Activated T-cell treated with anti-CD3 and anti-CD28 coated beads for 48 hours (primary cell): ENCODE measurements at regions not wholly inside any gene's neighbourhood (a gene's known extent, or its start where the extent isn't known, plus 50 kb on each side); places are given as distances from the start of the nearest gene placed in this dataset.

Experiments
- DNase-seq: peaks from one replicate; pipeline ENCODE4 v3.0.0-alpha.2; 2020; ENCODE audit warnings: low read depth

DNA sequence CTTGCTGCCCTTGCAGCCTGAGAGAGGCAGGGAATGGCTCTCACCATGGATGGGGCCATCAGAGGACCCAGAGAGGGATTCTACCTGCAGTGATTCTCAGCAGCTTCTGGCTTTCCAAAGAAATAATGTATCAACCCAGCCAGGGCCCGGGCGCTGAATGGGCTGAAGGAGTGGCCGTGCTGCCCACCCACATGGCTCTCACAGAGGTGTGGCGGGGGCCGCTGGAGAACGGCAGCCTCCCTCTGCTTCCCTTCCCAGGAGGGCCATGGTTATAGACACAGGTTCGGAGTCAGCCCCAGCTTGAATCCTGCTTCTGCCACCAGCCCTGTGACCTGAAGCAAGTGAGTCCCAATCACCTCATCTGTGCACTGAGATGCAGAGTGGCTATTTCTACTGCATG lies 82.7 kb downstream of the THAP12 start:
- no peak for DNase-seq

DNA sequence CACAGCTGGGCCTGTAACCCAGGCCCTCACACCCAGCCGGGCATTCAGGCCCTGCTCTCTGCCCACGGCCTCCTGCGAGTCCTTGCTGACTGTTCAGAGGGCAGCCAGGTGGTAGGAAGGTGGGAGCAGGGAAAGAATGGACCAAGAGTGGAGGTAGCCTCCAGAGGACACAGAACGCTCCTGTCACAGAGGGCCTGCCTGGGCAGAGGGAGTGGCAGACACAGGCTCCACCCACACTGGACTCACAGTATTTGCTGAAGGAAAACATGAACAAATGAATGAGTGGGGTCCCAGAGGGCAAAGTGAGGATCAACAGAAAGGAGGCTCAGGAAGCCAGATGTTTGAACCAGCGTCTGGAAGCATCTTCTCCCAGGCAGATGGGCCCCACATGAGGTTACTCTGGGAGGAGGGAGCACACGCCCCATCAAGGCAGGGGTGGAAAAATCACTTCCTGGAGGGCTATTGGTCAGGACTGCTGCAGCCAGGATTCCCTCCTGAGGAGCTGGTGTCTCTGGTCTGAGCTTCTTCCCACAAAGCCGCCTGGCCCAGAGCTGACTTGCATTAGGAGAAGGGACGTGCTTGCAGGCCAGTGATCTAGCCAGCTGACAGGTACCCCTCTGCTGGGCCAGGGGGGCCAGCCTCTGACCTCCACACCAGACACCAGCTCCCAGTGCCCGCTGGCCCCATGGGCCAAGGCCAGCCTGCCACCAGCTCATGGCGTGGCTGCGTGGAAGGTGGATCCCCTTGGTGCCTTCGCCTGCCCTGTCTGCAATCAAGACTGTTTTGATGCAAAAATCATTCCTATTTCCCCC lies 84.0 kb downstream of the THAP12 start:
- no peak for DNase-seq

DNA sequence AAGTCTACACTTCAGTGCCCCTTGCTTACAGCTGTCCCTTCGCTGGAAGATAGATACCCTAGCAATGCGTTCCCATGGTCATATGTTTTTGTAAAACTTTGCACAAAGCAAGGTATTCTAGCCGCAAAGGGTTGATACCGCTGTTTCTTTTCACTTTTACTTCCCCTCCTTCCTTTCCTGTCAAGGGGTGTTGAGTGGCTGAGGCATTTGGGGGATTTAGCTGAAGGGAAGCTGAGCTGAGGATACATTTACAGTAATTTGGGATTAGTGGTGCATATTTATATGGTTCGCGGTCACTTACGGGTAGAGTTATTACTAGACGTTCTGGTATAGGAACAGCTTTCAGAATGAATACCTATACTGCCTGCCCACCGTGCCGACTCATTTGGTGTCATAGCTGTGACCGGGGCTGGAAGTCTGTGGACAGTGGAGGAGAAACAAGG lies 86.9 kb upstream of the WNT11 start:
- peak; percentile 34 for DNase-seq

DNA sequence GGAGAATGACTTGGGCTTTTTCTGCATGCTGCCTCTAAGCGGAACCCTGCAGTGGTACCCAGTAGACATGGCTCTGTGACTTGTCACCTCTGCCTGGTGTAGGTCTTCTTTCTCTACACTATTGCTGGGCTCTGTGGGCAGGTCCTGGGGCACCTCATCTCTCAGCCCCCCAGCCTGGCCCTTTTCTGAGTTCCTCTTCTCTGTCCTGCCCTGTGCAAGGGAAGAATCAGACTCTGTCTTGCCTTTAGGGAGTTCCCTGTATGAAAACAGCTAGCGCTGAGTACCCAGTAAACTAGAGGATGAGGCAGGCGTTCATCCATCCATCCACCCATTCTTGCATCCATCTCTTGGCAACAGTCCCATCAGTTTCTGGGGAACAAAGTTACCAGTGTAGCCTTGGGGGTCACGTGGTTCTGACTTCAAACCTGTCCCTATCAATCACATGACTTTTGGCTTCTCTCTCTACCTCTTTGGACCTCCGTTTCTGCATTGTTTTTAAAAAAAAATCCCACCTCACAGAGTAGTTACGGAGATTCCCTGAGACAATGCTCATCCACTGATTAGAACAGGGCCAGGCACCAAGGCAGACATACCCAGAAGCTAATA lies 86.4 kb upstream of the WNT11 start:
- DNase-seq = no peak

DNA sequence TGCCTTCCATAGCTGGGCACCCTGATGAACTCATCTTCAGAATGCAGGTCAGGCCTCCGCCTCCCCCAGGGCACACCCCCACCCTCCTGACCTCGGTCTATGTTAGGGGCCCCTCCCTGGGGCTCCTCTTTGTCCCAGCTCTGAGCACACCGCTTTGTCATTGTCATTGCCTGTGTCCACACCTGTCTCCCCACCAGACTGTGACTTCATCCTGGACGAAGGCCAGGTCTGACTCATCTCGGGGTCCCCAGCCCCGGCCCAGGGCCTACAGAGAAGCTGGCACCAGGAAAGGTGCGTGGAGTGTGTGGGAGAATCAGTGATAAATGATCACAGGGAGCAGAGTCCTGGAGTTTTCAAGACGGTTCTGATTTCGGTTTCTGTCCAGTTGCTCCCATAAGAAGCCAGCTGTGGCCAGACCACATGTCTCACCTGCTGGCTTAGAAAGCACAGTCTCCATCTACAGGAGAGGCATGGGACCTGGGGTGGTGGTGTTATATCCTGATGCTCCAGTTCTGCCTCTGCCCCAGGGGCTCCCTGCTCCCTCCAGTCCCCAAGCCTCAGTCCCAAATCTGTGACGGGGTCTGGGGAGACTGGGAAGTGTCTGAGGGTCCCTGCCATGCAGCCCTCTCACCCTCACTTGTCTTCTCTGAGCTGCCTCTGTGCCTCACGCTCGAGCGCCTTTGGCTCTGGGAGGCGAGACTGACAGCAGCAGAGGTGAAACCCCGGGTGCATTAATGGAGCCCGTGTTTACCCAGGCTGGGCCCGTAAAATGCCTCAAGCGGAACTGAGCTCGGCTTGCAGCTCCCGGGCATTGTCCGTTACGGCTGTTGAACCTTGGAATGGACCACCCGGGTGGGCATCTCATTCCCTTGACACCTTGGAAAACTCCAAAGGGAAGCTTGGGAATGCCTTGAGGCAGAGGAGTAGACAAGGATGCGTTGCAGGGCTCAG lies 85.5 kb upstream of the WNT11 start:
- no peak for DNase-seq

DNA sequence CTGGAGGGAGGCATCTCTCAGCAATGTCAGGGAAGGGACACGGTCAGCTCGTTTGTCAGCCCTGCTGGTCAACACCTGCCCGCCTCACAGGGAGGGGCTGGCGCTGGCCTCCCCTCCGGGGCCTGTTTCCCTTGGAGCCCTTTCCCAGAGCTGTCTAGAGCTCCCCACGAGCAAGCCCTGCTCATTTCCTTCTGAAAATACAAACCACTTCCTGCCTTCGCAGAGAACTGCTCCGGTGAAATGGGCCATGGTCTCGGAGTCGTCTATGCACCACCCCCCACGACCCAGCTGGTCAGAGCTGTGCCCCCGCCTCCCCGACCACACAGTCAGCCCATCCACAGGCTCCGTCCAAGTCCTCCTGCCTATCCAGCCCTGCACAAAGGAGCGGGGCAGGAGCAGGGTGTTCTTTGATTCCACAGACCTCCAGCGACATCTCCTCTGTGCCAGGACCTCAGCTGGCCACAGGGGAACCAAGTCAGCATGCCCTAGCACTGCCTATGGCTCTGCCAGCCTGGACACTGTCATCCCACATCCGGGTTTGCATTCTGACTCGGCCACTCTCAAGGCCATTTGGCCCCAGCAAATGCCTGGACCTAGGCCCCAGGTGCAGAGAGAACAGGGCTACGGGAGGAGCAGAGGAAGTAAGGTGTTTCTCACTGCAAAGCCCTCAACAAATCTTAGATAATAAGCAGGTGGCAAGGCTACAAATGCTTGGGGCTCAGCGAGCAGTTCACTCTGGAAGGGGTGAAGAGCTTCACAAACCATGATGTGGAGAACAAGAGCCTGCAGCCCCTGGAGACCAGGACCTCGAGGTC lies 82.1 kb upstream of the WNT11 start:
- DNase-seq = no peak

DNA sequence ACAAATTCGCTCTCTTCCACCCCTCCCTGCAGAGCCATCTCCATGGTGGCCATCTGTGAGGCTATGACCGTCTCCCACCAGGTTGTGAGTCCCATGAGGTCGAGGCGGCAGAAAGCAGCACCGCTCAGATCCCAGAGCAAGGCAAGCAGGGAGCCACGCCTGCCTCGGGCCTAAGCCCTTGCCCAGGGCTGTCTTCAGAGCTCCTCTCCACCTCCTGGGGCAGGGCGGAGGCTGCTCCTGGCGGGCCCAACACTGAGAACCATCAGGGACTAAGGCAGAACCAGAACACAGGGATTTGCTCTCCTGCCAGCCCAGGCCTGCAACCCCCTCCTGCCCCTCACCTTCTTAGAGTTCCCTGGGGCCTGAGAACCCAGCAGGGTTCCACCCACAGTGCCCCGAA lies 80.9 kb upstream of the WNT11 start:
- DNase-seq = no peak

DNA sequence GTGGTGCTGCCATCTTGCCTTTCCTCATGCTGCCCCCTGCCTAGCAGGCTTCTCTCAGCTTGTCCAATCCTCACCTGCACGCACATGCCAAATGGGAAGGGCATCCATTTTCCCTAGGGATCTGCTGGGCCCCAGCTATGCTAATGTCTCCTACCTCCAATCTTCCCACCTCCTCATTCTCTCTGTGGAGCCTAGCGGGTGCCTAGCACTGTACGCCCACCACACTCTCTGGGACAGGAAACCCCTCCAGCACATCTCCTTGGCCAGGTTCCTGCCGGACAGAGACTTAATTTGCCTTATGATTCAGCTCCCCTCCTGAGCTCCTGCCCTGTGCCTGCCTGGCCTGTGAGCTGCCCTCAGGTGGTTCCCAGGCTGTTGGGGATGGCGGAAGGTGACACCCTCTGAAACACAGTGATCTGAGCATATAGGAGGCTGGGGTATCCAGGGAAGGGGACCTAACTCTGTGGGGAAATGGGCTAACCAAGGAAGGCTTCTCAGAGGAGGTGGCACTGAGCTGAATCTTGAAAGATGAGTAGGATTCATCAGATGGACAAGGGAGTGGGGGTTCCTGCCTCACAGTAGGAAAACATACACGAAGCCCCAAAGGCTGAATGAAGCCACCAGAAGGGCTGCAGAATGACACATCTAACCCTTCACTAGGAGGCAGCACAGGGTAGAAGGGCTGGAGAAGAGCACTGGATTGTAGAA lies 79.2 kb upstream of the WNT11 start:
- DNase-seq = no peak

DNA sequence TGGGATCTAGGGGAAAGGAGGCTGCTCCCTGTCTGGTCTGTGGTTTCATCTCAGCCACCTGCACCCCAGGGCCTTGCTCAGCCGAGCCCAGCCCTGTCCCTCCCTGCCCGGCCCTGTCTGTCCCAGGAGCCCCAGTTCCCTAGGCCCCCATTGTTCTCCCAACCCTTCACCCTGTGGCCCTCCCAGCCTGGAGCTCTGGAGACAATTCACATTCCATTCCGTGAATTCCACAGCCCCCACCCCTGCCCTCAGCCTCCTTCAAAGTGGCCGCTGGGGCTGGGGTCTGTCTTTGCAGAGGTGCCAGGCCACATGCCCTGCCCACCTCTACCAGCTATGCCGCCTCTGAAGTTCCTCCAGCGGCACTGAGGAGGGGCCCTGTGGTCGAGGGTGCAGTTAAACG lies 77.9 kb upstream of the WNT11 start:
- no peak for DNase-seq

DNA sequence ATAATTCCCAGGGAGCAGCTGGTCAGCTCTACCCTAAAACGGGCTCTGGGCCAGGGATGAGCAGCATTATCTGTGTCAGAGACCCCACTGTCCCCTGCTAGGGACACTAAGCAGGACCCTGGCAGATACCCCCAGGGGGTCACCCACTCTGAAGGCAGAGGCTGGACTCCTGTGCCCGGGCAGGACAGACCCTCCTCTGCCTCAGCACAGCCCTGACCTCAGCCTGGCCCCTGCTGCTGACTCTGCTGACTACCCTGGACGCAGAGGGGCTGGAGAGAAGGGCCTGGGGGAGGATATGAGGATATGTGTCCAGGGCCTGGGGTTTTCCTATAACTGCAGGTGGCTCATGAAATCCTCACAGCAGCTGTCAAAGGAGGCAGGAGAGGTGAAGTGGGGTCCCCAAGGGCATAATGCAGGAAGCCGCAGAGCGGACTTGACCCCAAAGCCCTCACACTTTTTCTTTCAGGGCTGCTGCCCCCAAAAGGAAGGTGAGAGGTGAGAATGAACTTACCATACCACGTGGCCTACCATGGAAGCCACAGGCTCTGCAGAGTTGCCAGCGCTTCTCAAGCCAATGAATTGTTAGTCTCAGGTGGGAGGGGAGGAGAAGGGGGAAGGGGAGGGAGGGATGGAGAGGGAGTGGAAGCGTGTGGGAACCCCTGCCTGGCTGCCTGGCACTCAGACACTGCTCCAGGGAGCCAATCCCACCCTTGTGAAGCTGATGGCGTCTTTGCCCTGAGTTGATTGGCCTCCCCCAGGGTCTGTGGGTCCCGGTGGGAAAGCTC lies 76.7 kb upstream of the WNT11 start:
- no peak for DNase-seq

DNA sequence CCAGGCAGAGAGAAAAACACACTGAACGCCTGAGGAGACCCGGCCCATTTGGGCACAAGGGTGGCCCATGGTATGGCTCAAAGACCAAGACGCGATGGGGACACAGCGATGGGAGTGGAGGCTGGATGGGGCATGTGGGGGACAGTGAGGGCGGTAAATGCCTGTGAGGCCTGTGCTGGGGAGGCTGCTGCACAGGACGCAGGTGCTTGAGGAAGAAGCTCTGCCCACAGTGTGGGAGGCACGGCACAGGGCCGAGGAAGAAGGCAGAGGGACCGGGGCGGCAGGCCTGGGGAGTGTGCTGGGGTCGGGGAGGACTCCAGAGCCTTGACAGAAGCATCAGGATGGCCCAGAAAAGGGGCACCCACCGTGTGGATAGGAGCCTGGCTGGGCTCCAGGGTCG lies 75.9 kb upstream of the WNT11 start:
- no peak for DNase-seq

DNA sequence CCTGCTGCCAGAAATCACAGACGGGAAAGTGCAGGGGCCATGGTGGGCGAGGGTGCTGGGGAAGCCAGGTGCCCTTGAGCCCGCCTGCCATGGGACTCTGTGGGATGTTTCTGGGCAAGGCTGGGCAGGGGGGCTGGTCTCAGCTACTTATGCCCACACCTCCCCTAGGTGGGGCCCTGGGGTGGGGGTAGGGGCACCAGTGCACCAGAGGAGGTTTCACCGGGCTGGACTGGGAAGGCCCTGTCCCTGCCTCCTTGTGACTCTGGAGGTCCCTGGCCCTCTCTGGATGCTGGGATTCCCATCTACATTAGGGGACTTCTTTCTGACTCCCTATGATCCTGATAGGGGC lies 75.2 kb upstream of the WNT11 start:
- no peak for DNase-seq

DNA sequence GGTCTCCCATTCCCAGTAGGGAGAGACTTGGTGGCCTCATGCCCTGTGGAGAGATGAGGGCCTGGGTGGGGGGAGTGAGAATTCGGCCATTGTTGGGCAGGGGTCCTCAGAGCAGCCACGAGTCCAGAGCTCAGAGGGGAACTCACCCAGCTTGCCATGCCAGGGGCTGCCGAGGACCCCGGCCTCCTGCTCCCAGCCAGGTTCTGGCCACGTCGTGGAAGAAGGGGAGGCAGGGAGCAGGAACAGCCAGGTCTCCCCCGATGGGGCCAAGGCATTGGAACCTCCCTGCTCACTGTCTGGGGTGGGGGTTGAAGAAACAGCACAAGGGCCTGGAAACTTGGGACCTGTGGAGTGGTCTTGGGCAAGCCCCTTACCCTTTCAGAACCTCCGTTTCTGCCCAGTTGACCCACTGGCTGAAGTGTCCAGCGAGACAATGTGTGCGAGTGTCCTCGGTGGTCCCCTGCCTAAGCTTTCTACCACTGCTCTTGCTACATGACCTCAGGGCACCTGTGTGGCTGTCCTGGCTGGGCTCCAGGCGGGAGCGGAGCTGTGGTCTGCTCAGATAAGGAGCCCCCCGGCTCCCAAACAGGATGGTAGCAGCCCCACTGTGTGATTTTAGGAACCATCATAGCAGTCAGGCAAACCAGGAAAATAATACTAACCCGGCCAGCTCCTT lies 74.7 kb upstream of the WNT11 start:
- DNase-seq = no peak

DNA sequence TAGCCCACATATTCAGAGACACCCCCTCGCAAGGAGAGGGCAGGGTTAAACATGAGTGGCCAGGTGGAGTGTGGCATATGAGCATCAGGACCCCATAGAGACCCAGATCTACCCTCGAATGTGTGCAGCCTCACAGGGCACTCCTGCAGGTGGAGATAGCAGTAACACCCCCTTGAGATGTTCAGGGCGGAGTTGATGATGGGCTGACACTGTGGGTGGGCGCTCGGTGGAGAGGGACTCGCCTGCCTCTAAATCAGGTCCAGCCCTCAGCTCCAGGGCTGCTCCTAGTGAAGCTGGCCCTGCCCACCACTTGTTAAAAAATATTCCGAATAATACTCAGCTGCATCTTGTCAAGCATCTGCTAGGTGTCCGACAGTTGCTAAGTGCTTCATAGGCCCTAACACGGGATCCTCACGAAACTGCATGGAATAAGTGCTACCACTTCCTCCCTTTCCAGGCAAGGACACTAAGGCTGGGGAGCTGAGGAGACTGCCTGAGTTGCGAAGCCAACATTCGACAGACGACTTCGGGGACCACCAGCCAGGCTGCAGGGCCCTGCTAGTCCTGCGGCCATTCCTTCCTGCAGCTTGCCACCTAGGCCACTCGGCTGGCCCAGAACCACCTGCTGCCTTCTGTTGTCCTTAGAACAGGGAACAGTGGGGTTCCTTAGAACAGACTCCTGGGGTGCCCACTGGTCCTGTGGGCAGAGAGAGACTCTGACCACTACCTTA lies 74.0 kb upstream of the WNT11 start:
- DNase-seq = no peak

DNA sequence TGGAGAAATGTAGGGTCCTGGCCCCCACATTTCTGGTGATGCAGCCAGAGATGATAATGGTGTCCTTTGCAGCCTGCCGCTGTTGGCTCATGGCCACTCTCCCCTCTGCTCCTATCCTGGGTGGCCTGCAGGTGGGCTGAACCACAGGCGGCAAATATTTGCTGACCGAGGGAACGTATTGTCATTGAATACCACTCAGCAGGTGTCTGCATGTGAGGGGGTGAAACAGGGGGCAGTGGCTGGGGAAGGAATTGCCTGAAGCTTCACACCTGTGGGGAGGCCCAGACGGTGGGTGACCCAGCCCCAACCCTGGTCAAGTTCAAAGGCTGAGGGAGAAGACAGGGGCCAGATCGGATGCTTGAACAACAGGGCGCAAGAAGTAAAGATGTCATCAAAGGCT lies 73.3 kb upstream of the WNT11 start:
- no peak for DNase-seq

DNA sequence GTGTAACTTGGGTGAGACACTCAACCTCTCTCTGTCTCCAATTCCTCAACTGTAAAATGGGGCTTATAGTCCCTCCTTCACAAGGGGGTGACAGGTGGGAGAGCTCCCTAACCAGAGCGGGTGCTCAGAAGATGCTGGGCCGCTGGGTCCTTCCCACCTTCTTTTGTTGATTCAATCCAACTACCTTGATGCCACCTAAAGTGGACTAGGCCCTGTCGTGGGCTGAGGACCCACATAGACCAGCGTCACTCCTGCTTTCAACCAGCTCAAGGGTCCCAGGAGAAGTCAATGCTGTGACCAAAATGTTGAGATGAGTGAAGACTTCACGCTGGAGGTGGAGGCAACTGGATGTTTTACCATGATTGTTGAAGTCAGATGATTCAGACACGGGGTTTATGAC lies 72.7 kb upstream of the WNT11 start:
- DNase-seq = no peak

DNA sequence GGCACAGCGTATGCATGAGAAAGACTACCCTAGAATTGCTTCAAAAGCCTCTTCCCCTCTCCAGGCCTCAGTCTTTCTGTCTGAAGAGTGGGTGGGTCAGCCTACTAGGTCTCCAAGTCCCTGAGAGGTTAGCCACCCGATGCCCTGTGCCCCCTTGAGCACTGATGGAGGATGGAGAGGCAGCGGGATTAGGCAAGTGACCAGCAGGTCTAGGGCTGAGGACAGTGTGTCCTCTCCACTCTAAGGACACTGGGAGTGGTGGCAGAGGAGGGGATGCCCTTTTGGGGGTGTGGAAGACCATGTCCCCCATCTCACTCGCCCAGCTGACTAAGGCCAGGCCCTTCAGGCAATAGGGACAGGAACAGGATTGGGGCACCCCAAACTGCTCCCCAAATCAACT lies 72.2 kb upstream of the WNT11 start:
- no peak for DNase-seq

DNA sequence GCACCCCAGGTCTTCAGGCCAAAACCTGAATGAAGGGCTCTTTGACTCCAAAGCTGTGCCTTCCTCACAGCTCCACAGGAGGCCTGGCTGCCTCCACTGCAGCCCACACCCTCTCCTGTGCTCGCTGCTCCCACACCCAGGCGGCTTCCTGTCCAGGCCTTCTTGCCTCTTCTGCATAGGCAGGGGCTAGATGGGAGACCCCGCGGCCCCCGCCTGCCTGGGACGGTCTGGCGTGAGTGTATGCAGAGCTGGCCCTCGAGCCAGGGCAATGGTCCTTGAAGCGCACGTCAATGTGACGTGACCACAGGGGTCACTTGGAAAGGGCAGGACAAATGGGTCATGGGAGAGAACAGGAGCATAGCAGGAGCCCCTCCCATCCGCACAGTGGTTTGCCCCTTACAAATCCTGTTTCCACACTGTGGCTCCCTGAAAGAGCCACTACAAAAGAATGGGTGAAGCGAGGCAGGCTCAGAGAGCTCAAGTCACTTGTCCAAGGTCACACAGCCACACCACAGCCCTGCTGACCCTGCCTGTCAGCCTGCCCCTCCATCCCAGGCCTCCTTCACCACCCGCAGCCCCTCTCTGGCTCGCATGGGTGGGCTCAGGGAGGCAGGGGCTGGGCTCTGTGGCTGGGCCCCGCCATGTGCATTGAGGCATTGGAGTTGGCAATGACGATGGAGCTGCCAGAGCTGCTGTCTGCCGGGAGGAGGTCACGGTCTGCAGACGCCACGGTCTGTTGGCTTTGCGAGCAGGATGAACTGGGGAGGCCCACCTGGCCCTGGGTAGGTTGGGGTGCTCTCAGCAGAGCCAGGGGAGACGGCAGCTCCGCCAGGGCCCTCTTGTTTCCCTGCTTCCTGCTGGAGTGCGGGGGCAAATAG lies 71.2 kb upstream of the WNT11 start:
- DNase-seq = no peak
